Mammary epithelial cell (primary cell): ENCODE measurements at regions not wholly inside any gene's neighbourhood (a gene's known extent, or its start where the extent isn't known, plus 50 kb on each side); places are given as distances from the start of the nearest gene placed in this dataset.

Source experiments
- CTCF ChIP-seq, 2 donors: IDR thresholded peaks in 1 of 2; conservative IDR thresholded peaks in 1 of 2; 2 replicates each; pipeline ENCODE4 v1.5.1; 2011 to 2012; ENCODE audit warnings: inconsistent platforms in 2 of 2, low read length in 2 of 2, mild to moderate bottlenecking in 2 of 2, control low read depth in 1 of 2, low read depth in 1 of 2; ENCODE audit not compliant: insufficient read depth in 1 of 2; ENCODE audit errors: extremely low read depth in 1 of 2
- EZH2 ChIP-seq: IDR thresholded peaks from 2 replicates; pipeline ENCODE4 v1.6.1; 2012; ENCODE audit warnings: low read length, inconsistent platforms, borderline replicate concordance

- TF ChIP-seq CTCF (conservative IDR thresholded peaks at IDR 0.05 in 1 of 2, IDR thresholded peaks at IDR 0.05 in 1 of 2; ENCODE audit: extremely low read depth in 1 of 2, insufficient read depth in 1 of 2, low read depth in 1 of 2, low read length in 2 of 2) (no peak), EZH2 (no peak)
These were observed 1372.1 kb downstream of the PCDH9 start for GRCh38 chr13:65857942-65858565.
